Astrocyte of the spinal cord (primary cell): ENCODE measurements at regions not wholly inside any gene's neighbourhood (a gene's known extent, or its start where the extent isn't known, plus 50 kb on each side); places are given as distances from the start of the nearest gene placed in this dataset.
A peak's percentile ranks its signal among the peaks of the same experiment; 100 is the strongest.
"Not testable (repeated sequence)": the region's sequence is repeated elsewhere in the genome, so short reads cannot be mapped to it uniquely, and the experiment has no call there.

ENCODE experiments used
- DNase-seq: peaks from one replicate; pipeline ENCODE4 v3.0.0; 2011; ENCODE audit warnings: low read depth, low spot score
- H3K4me3 ChIP-seq: 2 replicates; pipeline ENCODE4 v1.5.1; 2011; ENCODE audit warnings: low read depth, mild to moderate bottlenecking, low read length, moderate library complexity
- CTCF ChIP-seq: IDR thresholded peaks from 2 replicates; pipeline ENCODE4 v1.5.1; 2012; ENCODE audit warnings: low read depth, mild to moderate bottlenecking, low read length, inconsistent platforms
- in situ Hi-C: cut with HindIII; loops from 2 replicates; pipeline ENCODE4 v1.10.0; 2017; ENCODE audit warnings: low sequenced_read_pairs

DNA sequence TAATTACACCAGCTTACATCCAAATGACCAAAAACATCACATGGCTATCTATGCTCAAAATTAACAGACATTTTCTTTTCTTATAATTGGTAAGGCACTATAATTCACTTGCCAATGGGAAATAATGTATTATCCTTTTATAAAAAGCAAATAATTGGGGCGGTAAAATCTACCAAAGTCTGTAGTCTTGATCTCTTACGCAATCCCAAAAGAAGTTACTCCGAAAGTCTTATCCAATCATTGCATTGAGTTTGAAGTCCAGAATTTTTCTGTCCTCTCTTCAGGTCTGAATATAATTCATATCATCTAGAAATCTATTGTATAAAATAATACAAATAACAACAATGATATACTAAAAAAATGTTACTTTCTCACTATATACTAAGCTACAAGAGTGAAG, 273.3 kb upstream of the CADM2 start:
- no peak for DNase-seq
- TF ChIP-seq CTCF, result no peak
- H3K4me3 ChIP-seq, result no peak overlapping the region
- in situ Hi-C loops, result no loop called here

DNA sequence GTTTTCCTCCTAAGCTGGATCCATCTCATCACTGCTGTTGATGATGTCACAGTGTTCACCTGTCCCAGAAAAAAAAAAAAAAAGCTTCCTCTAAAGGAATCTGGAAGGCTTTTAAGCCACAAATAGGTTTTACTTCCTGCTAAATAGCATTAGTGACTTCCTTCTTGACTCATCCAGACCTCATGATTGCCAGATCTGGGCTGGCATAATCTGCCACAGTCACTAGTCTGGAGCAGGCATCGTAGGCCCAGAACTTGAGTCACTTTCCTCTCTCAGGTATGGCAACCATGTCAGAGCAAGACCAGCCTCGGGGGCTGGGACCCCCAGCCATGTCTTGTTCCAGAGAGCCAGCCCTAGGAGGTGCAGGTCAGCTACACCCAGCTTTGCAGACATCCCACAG, 266.5 kb upstream of the CADM2 start:
- DNase-seq, result no peak
- no peak for TF ChIP-seq CTCF
- in situ Hi-C loops, result no loop called here
- H3K4me3 ChIP-seq, result no peak overlapping the region

GRCh38 chr3:84710288-84710687, 248.5 kb upstream of the CADM2 start:
- in situ Hi-C loops, H3K4me3 ChIP-seq, DNase-seq: not testable (repeated sequence)

- DNase-seq, result no peak
- no peak for TF ChIP-seq CTCF
- in situ Hi-C loops, result no loop called here
- H3K4me3 ChIP-seq, result no peak overlapping the region
Measured at GRCh38 chr3:84717894-84718293, 240.9 kb upstream of the CADM2 start.

GRCh38 chr3:84724877-84725276, 233.9 kb upstream of the CADM2 start:
- in situ Hi-C loops, result no loop called here
- peak; percentile 90 for DNase-seq
- no peak for TF ChIP-seq CTCF
- no peak overlapping the region for H3K4me3 ChIP-seq

DNA sequence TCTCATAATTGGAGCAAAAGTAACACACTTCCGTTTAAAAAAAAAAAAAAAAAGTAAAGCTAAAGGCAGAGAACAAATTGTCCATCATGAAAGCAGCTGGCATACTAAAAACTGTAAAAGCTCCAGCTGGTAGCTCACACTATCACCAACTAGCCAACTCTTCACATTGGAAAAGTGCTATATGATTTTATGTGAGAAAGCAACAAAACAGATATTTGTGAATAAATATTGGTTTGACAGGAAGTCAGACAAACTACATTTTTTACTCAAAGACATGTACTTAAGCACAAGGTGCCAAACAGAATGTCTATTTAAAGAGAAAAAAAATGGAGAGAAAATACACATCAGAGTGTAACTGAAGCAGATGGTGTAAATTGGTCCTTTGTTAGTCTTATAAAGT, 231.2 kb upstream of the CADM2 start:
- H3K4me3 ChIP-seq, result no peak overlapping the region
- DNase-seq, result no peak
- in situ Hi-C loops, result no loop called here
- TF ChIP-seq CTCF, result no peak

DNA sequence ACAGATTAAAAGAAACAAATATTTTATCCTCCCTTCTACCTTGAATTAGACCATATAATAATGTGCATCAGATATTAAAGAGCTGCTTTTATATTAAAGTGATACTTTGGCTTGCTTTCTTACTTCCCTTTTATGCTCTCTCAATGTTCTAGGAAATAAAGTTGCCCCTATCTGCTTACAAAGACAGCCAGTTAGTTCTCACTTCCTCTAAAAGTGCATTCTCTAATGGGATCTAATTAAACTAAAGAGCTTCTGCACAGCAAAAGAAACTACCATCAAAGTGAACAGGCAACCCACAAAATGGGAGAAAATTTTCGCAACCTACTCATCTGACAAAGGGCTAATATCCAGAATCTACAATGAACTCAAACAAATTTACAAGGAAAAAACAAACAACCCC, 224.1 kb upstream of the CADM2 start:
- in situ Hi-C loops, H3K4me3 ChIP-seq, DNase-seq: not testable (repeated sequence)

GRCh38 chr3:84738086-84738485, 220.7 kb upstream of the CADM2 start:
- in situ Hi-C loops, result no loop called here
- H3K4me3 ChIP-seq, result no peak overlapping the region
- TF ChIP-seq CTCF, result no peak
- DNase-seq, result no peak
